ENCODE measurements at regions not wholly inside any gene's neighbourhood (a gene's known extent, or its start where the extent isn't known, plus 50 kb on each side); places are given as distances from the start of the nearest gene placed in this dataset.
"Not testable (repeated sequence)": the region's sequence is repeated elsewhere in the genome, so short reads cannot be mapped to it uniquely, and the experiment has no call there.

- DNase-seq; H3K36me3 ChIP-seq (ENCODE audit: control insufficient read depth, insufficient read depth, low read length); dilution Hi-C loops (cut with HindIII; ENCODE audit: low sequenced_read_pairs, unreplicated experiment); H2AK9ac ChIP-seq (replicated peaks; ENCODE audit: low read depth, low read length, poor library complexity); H3K9me1 ChIP-seq (ENCODE audit: insufficient read depth, low read length); H4K20me1 ChIP-seq (ENCODE audit: insufficient read depth, low read length); H2AFZ ChIP-seq (replicated peaks; ENCODE audit: low read length, poor library complexity); H3K4me3 ChIP-seq (ENCODE audit: insufficient read depth, low read depth, low read length); CTCF ChIA-PET; H3K4ac ChIP-seq (ENCODE audit: low read depth, low read length); H3K9ac ChIP-seq (ENCODE audit: low read depth, low read length); H3K56ac ChIP-seq (ENCODE audit: extremely low read depth, insufficient read depth, low read length); H4K8ac ChIP-seq (ENCODE audit: low read depth in 2 of 2, low read length in 2 of 2); BruUV-seq (replicated peaks); H3K14ac ChIP-seq (replicated peaks; ENCODE audit: low read depth, low read length); H2AK5ac ChIP-seq (ENCODE audit: low read depth, low read length); in situ Hi-C loops (cut with MboI; ENCODE audit: low sequenced_read_pairs); H3K4me1 ChIP-seq (ENCODE audit: control insufficient read depth, insufficient read depth, low read length); H4K5ac ChIP-seq (ENCODE audit: low read depth, low read length); H3K79me1 ChIP-seq (ENCODE audit: low read depth in 1 of 2, low read length in 2 of 2); H3K9me3 ChIP-seq (ENCODE audit: control insufficient read depth, insufficient read depth, low read length); H3K27ac ChIP-seq (ENCODE audit: insufficient read depth, low read length); H3K23ac ChIP-seq (ENCODE audit: low read depth, low read length); H2BK20ac ChIP-seq (ENCODE audit: low read depth, low read length); H4K91ac ChIP-seq (ENCODE audit: insufficient read depth, low read depth, low read length); H3K18ac ChIP-seq (ENCODE audit: low read depth, low read length); H3K27me3 ChIP-seq (ENCODE audit: control insufficient read depth, insufficient read depth, low read length); H2BK5ac ChIP-seq (ENCODE audit: low read depth, low read length, poor library complexity, severe bottlenecking); ATAC-seq (ENCODE audit: low read depth); H2BK15ac ChIP-seq (ENCODE audit: low read depth, low read length); POLR2A ChIA-PET (ENCODE audit: unreplicated experiment); H3K4me2 ChIP-seq (ENCODE audit: low read depth, low read length); H2BK120ac ChIP-seq (ENCODE audit: low read depth, low read length); intact Hi-C loops (cut with micrococcal nuclease): not testable (repeated sequence)
- WGBS, 2 experiments (ENCODE audit: extremely low coverage in 2 of 2, insufficient read length in 1 of 2): no CpG with 5 or more reads among the region's 2 CpGs
These were observed 332.2 kb downstream of the ISL1 start for GRCh38 chr5:51715445-51715844.
